Right atrium auricular region (tissue), 2 donors: ENCODE measurements at regions not wholly inside any gene's neighbourhood (a gene's known extent, or its start where the extent isn't known, plus 50 kb on each side); places are given as distances from the start of the nearest gene placed in this dataset.

Experiments used
- DNase-seq: peaks from one replicate; pipeline ENCODE4 v3.0.0-alpha.2; 2019; ENCODE audit warnings: low spot score
- H3K27ac ChIP-seq, 2 donors: fragments of 200-600 bp; sonication (generic); 1 replicate in 1 of 2; 2 replicates in 1 of 2; pipeline ENCODE4 v1.5.1; 2016 to 2019
- H3K27me3 ChIP-seq, 2 donors: fragments of 200-600 bp; sonication (generic); one replicate each; pipeline versions ENCODE4 v1.5.1 to v1.6.0; 2017 to 2019
- H3K36me3 ChIP-seq: fragments of 200-600 bp; sonication (generic); one replicate; pipeline ENCODE4 v1.5.1; 2016
- H3K4me1 ChIP-seq, 2 donors: fragments of 200-600 bp; sonication (generic); one replicate each; pipeline versions ENCODE4 v1.5.1 to v1.6.0; 2017 to 2019
- H3K4me3 ChIP-seq, 2 donors: fragments of 200-600 bp; sonication (generic); 1 replicate in 1 of 2; 2 replicates in 1 of 2; pipeline ENCODE4 v1.5.1; 2017 to 2019; ENCODE audit warnings: mild to moderate bottlenecking in 1 of 2, moderate library complexity in 1 of 2
- H3K9me3 ChIP-seq, 2 donors: fragments of 200-600 bp; sonication (generic); one replicate each; pipeline ENCODE4 v1.5.1; 2019
- TF ChIP-seq, protein P1 (sequence below), 2 donors: fragments of 200-600 bp; sonication (generic); IDR thresholded peaks; one replicate each; pipeline ENCODE4 v1.5.1; 2019; ENCODE audit warnings: antibody characterized with exemption in 2 of 2

DNA sequence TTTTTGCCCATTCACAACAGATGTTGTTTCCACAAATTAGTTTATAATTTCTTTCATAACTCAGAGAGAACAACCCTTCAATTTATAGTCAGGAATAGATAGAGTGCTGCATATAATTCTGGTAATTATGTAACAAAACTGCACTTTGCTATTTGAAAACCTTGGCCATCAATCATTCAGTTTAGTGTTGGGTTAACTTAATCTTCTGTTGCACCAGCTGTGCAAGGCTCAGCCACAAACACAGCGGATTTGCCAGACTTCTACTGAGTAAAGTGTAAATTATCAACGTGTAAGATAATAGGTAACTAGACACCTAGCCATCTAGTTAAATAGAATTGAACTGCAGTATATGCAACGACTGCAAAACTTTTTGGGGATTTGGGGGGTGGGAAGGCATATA is 1064.3 kb upstream of the EPHA6 start:
- Histone ChIP-seq H3K36me3 (no peaks in the 10 kb centered on the region), H3K27me3 (no peaks in the 10 kb centered on the region), H3K4me1 (no peaks in the 10 kb centered on the region), H3K27ac (no peak overlapping the region), H3K4me3 (no peak overlapping the region), H3K9me3 (no peaks in the 10 kb centered on the region)
- TF ChIP-seq, protein P1, sequence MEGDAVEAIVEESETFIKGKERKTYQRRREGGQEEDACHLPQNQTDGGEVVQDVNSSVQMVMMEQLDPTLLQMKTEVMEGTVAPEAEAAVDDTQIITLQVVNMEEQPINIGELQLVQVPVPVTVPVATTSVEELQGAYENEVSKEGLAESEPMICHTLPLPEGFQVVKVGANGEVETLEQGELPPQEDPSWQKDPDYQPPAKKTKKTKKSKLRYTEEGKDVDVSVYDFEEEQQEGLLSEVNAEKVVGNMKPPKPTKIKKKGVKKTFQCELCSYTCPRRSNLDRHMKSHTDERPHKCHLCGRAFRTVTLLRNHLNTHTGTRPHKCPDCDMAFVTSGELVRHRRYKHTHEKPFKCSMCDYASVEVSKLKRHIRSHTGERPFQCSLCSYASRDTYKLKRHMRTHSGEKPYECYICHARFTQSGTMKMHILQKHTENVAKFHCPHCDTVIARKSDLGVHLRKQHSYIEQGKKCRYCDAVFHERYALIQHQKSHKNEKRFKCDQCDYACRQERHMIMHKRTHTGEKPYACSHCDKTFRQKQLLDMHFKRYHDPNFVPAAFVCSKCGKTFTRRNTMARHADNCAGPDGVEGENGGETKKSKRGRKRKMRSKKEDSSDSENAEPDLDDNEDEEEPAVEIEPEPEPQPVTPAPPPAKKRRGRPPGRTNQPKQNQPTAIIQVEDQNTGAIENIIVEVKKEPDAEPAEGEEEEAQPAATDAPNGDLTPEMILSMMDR (IDR thresholded peaks at IDR 0.05) = no peak
- DNase-seq = no peak

DNA sequence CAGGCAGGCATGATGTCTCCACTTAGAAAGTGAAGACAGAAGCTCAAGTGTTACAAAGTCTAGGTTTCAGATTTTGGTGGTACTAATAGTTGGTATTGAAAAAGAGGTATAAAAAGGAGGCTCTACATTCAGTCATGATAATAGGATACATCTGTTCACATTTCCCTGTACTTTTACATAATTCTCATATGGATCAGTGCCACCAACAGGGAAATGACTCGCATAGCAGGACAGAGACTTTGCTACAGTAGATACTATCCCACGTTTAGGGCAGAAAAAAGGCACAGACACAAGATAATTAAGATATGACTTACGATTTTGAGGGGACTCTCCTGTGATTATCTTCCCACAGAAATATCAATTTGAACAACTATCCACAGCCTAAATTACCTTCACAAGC is 1062.9 kb upstream of the EPHA6 start:
- TF ChIP-seq, protein P1 (IDR thresholded peaks at IDR 0.05) = no peak
- Histone ChIP-seq H3K9me3 (no peaks in the 10 kb centered on the region), H3K27ac (no peak overlapping the region)

DNA sequence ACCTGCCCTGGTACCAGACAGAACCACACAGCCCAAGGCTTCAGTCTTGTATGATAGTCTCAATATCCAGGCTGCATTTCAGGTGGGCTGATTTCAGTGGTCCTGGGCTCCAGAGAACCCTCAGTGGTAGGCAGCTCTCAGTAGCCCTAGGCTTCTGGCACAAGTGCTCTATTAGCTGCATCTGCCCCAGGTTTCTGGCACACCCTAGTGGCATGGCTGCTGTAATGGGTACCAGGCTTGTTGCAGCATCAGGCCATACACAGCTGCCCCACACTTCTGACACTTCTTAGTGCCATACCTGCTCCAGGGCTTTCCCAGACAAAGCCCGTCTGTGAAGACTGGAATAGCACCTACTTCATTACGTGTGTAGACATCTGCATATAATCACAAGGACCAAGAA is 1062.2 kb upstream of the EPHA6 start:
- Histone ChIP-seq H3K36me3 (no peaks in the 10 kb centered on the region), H3K27ac (no peak overlapping the region), H3K9me3 (no peaks in the 10 kb centered on the region), H3K27me3 (no peaks in the 10 kb centered on the region), H3K4me3 (no peak overlapping the region), H3K4me1 (no peaks in the 10 kb centered on the region)
- TF ChIP-seq, protein P1 (IDR thresholded peaks at IDR 0.05) = no peak
- DNase-seq = no peak

More for the DNA sequence above, 1062.9 kb upstream of the EPHA6 start:
- Histone ChIP-seq H3K4me1 (no peaks in the 10 kb centered on the region), H3K27me3 (no peaks in the 10 kb centered on the region), H3K36me3 (no peaks in the 10 kb centered on the region), H3K4me3 (no peak overlapping the region)
- DNase-seq = no peak

DNA sequence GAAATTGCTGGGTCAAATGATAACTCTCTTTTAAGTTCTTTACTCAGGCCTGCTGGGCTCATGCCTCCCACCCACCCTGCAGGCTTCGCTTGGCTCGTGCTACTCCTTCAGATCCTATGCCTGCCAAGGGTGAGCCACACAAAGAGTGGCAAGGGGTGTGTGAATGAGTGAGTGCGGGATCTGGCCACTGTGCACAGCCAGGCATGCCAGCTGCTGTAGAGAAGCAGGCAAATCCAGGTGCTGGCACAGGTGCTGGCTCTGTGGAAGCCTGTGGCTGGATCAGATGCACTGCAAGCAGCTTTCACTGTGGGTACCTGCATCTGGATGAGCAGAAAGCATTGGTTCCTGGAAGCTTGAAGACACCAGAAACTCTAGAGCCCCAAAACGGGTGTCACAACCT is 1055.7 kb upstream of the EPHA6 start:
- Histone ChIP-seq H3K36me3 (no peaks in the 10 kb centered on the region), H3K9me3 (no peaks in the 10 kb centered on the region), H3K27ac (no peak overlapping the region), H3K4me1 (no peaks in the 10 kb centered on the region), H3K4me3 (no peak overlapping the region), H3K27me3 (no peaks in the 10 kb centered on the region)
- TF ChIP-seq, protein P1 (IDR thresholded peaks at IDR 0.05) = no peak
- no peak for DNase-seq

DNA sequence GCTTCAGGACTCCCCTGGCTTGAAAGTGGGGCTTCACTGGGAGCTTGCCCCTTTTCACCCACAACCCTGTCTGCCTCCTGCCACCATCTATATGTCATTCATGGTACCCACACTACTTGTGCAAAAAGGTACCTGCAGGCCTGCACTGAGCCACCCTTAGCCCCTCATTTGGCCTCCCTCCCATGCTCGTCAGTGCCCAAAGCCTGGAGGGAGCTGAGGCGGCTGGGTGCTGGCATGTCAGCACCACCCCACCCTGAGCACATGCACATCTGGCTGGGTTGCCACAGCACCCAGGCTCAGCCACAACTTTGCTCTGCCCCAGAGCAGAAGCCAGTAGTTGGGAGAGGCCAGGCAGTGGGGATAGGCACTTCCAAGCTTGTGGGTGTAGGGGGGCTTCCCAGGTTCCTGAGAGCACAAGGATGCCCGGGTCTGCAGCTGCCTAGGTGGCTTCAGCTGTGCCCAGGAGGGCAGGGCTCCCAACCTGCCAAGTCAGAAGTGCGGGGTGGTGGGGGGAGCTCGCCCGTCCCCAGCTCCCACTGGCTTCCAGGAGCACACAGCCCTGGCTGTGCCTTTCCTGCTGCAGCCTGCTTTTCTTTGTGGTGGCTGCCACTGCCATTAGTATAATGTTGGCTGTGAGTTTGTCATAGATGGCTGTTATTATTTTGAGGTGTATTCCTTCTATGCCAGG is 1054.6 kb upstream of the EPHA6 start:
- TF ChIP-seq, protein P1 (IDR thresholded peaks at IDR 0.05) = no peak
- Histone ChIP-seq H3K36me3 (no peaks in the 10 kb centered on the region), H3K4me1 (no peaks in the 10 kb centered on the region), H3K9me3 (no peaks in the 10 kb centered on the region), H3K4me3 (no peak overlapping the region), H3K27ac (no peak overlapping the region), H3K27me3 (no peaks in the 10 kb centered on the region)
- DNase-seq = no peak
